Spleen (tissue), 7 donors: ENCODE measurements at regions not wholly inside any gene's neighbourhood (a gene's known extent, or its start where the extent isn't known, plus 50 kb on each side); places are given as distances from the start of the nearest gene placed in this dataset.

Source experiments
- CTCF ChIP-seq, 11 experiments: fragments of 200-600 bp in 7 of 11; fragments of 450-650 bp in 4 of 11; sonication (generic) in 4 of 11; IDR thresholded peaks in 8 of 11; conservative IDR thresholded peaks in 3 of 11; 1 replicate in 7 of 11; 2 replicates in 4 of 11; pipeline versions ENCODE4 v1.4.0 to v1.8.0; 2016 to 2021; ENCODE audit warnings: antibody characterized with exemption in 11 of 11, inconsistent platforms in 4 of 11, mild to moderate bottlenecking in 1 of 11
- POLR2A ChIP-seq, 3 donors: fragments of 450-650 bp; IDR thresholded peaks; one replicate each; pipeline ENCODE4 v1.5.1; 2017; ENCODE audit warnings: antibody characterized with exemption in 3 of 3, mild to moderate bottlenecking in 1 of 3
- POLR2AphosphoS5 ChIP-seq, 3 donors: sonication (generic); formaldehyde crosslinking; IDR thresholded peaks; one replicate each; pipeline ENCODE4 v1.5.1; 2017; ENCODE audit warnings: antibody characterized with exemption in 3 of 3
- donor health status: DM: no; HTN: no; CAD: no; lungs with moderate emphysema.
- donor health status: DM: no; HTN: no; CAD: no.
- donor health status: DM: no; HTN: no; CAD: no.

GRCh38 chr1:229786974-229787610 lies 161.0 kb downstream of the URB2 start:
- TF ChIP-seq CTCF (IDR thresholded peaks at IDR 0.05 in 8 of 11, conservative IDR thresholded peaks at IDR 0.05 in 3 of 11) = no peak
- no peak for TF ChIP-seq POLR2AphosphoS5 (IDR thresholded peaks at IDR 0.05)
- TF ChIP-seq POLR2A (IDR thresholded peaks at IDR 0.05) = no peak
